KG1 (cell line): ENCODE measurements at regions not wholly inside any gene's neighbourhood (a gene's known extent, or its start where the extent isn't known, plus 50 kb on each side); places are given as distances from the start of the nearest gene placed in this dataset.

Experiments
- DNase-seq: peaks from one replicate; lab custom pipeline; 2025; lab: John Stamatoyannopoulos, UW

- no peak for DNase-seq
These were observed 492.6 kb downstream of the LMO4 start for GRCh38 chr1:87821335-87821697.

DNA sequence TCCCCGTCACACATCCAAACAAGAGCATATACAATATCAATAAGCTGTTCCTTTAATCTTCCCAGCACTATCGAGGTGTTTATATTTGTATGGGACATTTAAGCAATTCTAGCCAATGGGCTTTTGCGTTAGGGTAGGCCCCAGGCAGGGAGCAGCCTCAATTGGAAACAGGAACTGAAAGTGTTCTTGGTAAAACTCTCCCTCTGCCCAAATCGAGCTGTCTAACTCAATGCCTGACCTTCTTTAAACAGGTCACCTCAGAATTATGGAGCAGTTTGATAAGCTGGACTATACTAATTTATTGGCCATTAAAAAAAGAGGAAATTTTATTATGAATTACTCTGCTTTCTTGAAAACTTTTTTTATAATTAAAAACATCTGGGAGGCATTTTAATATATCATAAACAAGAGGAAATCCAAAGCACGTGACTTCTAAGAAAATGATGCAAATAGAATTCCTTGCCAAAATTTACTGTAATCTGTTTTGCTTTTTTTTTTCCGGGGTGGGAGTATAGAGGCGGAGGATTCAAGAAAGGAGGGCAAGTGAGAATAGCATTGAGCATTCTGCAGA is 498.1 kb downstream of the LMO4 start:
- DNase-seq: no peak

GRCh38 chr1:87829360-87829759 is 500.7 kb downstream of the LMO4 start:
- DNase-seq: no peak

- no peak for DNase-seq
These were observed 501.8 kb downstream of the LMO4 start for GRCh38 chr1:87830432-87830978.

DNA sequence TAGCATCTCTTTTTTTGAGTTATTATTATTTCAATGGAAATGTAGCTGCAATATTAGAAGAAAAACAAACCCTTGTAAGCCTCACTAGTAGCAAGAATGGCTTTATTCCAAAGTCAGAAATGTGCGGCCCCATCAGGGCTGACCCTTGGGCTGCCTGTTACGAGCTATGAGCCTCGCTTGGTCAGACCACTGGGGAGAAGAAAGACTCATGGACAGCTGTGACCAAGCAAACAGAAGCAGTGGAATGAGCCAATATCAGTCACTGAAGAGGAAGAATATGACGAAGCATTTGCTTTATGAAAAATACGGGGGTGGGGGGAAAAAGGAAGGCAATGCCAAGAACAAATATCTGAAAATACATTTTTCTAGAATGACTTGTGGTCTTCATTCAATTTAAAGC is 504.5 kb downstream of the LMO4 start:
- DNase-seq: no peak

- DNase-seq: no peak
These were observed 505.5 kb downstream of the LMO4 start for GRCh38 chr1:87834151-87834550.

DNA sequence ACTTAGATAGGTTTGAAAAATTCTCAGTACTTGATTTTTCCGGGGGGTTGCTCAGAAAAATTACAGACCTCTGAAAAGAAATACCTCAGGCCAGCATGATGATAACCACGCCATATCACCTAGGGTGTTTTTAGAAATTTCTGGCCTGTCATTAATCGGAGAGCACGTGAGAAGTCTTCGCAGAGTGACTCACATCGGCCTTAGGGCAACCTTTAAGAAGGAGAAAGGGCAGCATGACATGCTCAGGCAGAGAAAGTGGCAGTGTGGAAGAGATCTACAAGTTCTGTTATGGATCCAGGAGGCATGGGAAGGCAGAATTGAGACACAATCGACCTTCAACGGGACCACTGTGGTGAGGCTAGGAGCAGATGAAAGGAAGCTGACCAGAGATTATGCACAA is 506.3 kb downstream of the LMO4 start:
- DNase-seq: no peak

GRCh38 chr1:87840767-87841166 is 512.1 kb downstream of the LMO4 start:
- peak; percentile 25 for DNase-seq

DNA sequence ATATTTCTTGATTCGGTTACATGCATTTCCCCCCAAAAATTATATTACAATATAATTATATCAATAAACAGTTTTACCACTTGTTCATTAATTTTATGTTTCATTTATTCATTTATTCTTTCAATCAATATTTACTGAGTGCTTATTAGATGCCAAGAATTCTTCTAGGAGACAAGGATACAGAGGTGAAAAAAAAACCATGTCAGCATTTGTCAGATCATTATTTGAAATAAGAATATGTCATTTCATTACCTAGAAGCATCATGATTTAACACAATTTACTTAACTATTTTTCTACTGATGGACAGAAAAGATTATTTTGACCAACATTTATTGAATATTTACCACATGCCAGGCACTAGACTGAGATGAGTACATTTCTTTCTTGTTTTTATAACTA is 512.7 kb downstream of the LMO4 start:
- no peak for DNase-seq

DNA sequence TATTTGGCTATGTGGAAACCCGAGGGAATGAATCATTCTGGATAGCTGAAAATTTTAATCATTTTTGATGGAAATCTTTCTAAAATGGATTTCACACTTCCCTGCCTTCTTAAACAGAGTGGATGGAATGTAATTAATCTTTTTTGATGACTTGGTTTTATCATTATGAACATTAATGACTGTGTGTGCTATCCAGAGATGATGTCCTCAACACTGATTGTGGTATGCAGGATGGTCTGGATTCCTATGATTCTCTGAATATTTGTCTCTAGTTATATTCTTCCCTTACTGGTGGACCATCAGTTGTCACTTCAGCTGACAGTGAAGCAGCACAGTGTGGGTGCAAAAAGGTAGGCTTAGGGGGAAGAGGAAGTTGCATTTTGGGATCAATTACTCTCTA is 513.5 kb downstream of the LMO4 start:
- DNase-seq: no peak

- no peak for DNase-seq
These were observed 515.6 kb downstream of the LMO4 start for GRCh38 chr1:87844251-87844650.

DNA sequence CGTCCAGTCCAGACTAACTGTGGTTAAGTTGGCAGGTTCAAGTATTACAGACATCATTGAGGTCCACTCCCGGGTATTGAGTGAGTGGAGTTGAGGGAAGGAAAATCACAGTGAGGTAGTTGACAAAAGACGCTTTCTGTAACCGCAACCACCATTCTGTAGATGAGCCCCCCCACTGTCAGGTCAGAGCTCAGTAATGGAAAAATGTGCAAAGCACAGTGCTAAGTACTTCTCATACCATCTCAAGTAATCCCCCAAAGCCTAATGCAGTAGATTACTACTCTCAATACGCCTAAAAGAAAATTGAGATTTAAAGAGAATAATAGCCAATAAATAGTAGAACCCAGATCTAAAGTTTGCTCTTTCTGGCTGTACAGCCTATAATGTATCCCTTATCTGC is 522.8 kb downstream of the LMO4 start:
- no peak for DNase-seq

- DNase-seq: no peak
These were observed 523.9 kb downstream of the LMO4 start for GRCh38 chr1:87852410-87853161.

DNA sequence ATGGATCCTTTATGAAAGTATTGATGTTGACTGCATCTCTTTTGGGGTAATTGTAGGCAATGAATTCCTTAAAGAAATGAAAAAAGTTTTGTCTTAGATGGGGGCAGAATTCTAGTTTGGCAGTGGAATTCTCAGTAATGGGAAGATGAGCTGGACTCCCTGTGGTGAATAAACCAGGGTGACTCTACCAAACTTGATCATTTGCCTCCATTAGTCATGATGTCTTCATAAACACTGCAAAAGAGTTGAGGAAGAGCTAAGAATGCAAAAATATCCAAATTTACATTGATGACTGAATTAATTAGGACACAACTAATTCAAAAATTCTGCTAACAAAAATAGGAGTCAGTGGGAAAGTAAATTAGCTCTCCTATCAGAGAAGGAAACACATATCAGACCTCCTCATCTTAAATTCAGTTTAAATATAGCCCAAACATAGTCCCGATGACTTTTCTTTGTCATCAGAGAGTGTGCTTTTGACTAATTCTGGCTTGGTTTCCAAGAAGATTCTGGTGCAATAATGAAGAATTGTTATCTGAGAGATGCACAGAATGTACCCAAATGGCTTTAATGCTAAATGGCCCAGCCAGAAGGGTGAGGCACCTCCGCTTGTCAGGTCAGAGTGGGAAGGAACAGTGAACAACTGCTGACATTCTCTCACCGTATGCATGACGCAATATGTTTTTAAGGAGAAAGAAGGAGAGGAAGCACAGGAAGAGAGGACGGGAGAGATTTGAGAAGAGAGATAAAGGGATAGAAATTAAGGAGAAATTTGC is 525.1 kb downstream of the LMO4 start:
- DNase-seq: no peak

GRCh38 chr1:87863317-87863716 is 534.6 kb downstream of the LMO4 start:
- DNase-seq: no peak

GRCh38 chr1:87864676-87865075 is 536.0 kb downstream of the LMO4 start:
- no peak for DNase-seq

GRCh38 chr1:87866416-87866815 is 537.7 kb downstream of the LMO4 start:
- DNase-seq: no peak

DNA sequence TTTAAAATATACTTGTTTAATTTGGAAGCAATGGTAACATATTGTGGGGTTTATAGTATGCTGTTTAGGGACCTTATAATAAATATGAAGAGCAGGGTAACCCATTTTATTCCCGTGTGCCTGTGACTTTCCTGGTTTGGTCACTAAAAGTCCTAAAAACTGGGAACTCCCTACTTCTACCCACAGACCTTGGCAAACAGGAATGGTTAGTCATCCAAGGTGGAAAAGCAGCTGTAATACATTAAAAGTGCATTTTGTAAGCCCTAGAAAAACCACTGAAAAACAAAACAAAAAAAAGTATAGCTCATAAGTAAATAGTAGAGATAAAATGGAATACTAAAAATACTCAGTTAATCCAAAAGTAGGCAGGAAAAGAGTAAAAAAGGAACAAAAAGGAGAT is 538.9 kb downstream of the LMO4 start:
- no peak for DNase-seq

DNA sequence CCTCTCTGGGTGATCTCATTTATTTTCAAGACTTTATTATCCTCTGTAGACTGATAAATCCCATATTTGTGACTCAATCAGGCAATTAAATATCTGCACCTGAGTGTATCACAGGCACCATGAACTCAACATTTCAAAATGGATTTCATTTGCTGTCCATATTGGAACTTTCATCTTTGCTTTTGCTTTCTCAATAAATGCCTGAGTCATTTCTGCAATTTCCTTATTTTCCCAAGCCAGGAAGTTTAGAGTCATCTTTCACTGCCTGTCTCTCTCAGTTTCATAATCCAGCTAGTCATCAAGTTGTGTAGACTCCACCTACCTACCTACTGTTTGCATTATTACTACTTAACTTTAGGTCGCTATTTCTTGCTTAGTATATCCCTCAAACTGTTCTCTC is 540.9 kb downstream of the LMO4 start:
- no peak for DNase-seq

DNA sequence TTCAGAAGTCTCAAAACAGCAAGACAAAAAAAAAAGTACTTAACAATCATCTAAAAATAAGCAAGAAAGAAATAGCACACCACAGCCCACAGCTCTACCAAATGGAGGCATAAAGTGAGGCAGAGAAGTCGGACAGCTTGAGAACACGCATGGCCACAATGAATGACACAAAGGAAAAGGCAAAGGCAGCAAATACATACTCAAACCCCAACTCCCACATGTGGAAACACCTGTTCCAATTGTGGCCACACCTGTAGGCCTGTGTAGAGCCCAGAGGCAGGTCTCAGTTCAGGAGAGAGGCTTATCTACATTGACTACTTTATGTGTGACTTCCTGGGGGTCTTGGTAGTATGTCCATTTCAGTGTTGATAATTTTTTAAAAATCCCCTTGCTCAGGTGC is 543.5 kb downstream of the LMO4 start:
- DNase-seq: no peak

DNA sequence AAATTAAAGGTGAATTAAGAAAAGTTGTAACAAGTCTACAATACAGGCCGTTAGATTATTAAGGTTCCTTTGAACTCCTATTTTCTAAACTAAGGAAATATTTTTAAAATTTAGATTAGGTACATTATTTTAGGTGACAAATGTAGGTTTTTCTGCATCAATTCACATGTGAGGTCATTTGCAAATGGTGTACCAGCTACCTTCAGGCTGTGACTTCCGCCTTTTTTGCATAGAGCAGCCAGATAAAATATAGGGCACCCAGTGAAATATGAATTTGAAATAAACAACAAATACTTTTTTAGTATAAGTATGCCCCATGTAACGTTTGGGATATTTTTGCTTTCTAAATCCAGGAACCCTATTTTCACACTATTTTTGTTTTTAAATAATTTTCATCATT is 544.0 kb downstream of the LMO4 start:
- DNase-seq: no peak

GRCh38 chr1:87878873-87879272 is 550.2 kb downstream of the LMO4 start:
- no peak for DNase-seq

DNA sequence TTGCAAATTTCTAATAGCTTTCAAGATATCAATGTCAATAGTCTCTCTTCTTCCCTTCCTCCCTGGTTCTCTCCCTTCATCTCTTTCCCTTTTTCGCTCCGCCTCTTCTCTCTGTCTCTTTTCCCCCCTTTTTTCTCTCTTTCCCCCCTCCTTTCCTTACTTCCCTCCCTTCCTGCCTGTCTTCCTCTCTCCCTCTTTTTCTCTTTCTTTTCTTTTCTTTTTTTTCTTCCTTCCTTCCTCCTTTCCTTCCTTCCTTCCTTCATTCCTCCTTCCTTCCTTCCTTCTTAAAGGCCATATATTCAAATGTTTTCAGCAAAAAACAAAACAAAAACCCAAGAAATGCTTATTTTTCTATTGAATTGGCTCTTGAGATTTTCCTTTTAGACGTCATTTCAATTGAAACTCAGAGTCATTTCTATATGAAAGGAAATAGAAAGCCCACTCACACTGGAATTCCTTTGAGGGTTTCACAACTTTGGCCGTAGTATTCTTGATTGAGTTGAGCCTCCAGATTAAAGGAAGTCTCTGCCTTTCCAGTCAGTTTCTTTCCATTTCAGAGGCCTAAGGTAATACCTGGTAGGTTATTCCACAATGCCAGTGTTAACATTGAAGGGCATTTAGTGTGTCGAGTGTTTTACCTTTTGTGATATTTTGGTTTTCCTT is 551.5 kb downstream of the LMO4 start:
- no peak for DNase-seq
